ENCODE measurements at regions not wholly inside any gene's neighbourhood (a gene's known extent, or its start where the extent isn't known, plus 50 kb on each side); places are given as distances from the start of the nearest gene placed in this dataset.
"Not testable (repeated sequence)": the region's sequence is repeated elsewhere in the genome, so short reads cannot be mapped to it uniquely, and the experiment has no call there.

GRCh38 chr18:2104620-2105462, 466.5 kb downstream of the METTL4 start:
- DNase-seq (ENCODE audit: low read depth), result no peak

DNA sequence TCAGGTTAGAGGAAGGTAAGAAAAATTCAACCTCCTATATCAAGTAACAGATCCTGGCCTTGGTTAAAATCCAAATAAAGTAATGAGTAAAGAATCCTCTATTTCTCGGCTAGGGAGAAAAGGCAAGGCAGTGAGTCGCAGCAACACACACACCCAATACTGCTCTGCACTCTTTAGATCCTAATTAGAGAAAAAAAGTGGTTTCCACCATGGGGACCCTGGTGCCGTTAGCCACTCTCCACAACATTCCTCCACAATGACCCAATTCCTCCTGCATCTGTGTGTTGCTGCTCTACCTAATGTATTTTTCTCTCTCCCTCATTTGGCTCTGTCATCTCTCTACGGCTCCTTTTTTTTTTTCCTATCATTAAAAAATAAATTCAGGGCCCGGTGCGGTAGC, 462.7 kb downstream of the METTL4 start:
- peak; percentile 14 for DNase-seq (ENCODE audit: low read depth)

DNA sequence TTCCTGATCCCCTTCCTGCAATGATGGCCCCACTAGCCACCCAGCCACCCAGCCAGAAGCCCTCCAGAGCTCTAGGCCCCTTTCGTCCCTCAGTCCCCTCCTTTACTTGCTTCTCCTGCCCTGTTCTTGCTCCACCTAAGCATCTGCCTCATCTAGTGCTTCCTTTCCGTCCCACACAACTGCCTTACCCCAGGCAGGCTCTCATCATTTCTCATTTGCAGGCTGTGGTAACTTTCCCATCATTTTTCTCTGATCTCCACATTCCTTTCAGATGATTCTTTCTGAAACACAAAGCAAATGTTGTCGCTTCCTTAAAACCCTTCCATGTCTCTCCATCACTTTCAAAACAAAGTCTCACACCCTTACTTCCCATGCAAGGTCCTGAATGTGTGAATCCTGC, 459.8 kb downstream of the METTL4 start:
- no peak for DNase-seq (ENCODE audit: low read depth)

GRCh38 chr18:2112435-2113045, 458.8 kb downstream of the METTL4 start:
- no peak for DNase-seq (ENCODE audit: low read depth)

DNA sequence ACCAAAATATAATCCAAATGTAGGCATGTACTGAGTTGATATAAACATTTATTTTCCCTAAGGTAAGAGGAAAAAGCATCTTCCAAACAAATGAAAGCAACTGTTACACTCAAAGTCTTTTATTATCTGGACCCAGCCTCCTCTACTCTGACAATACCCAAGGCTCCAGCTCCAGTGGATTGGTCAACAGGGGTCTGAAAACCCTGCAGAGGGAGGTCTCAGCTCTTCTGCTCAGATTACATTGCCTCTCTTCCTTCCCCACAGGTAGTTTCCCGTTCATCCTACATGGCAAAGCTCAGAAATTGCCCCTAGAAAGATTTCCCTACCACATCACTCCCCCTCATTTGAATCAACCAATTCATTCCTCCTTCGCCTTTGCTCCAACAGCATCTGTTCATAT, 457.0 kb downstream of the METTL4 start:
- no peak for DNase-seq (ENCODE audit: low read depth)

- no peak for DNase-seq (ENCODE audit: low read depth)
Observed at GRCh38 chr18:2114765-2115164, 456.5 kb downstream of the METTL4 start.

DNA sequence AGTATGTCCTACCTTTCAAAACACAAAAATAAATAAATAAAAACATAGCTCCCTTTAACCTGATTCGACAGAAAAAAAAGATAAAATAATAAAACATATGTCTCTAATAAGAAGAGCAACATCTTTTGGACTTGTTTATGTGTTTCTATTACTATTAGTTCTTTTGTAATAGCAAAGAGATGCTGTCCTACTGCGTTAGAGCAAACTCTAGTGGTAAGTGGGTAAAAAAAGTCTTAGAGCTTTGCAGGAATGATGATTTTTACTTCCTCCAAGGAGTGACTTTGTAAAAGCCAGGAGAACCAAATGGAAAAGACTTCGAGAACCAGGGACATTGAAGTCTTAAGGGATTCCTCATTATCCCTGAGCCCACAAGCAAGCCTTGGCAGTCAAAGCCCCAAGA, 450.1 kb downstream of the METTL4 start:
- DNase-seq (ENCODE audit: low read depth), result no peak

DNA sequence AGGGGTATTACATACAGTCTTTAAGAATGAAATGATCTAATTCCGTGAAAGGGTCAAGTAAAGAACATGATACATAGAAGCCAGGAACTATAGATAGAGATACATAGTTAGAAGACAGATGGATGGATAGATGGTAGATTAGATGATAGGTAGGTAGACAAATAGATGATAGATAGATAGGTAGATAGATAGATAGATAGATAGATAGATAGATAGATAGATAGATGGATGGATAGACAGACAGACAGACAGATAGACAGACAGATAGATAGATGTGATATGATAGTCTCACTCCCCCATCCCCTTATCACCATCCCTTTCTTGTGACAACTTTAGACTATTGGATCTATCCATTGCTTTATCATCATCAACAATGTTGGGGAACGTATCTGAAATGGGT, 448.2 kb downstream of the METTL4 start:
- DNase-seq (ENCODE audit: low read depth), result no peak

DNA sequence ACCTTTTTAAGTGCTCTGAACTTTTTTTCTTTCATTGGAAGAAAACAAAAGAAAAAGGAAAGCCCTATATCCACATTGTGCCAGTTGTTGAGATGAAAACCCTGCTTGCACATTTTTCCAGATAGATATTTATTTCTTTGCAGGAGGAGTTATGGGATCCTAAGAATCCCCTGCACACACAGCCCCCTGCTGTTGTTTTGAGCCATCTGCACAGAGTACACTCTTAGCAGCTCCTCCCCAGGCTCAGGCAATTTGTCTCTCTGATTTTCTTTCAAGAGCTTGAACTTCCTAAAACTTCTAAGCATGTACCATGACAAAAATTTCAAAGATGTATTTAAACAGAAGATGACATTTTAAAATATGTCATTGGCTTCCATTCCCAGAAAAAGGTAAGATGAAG, 436.9 kb downstream of the METTL4 start:
- no peak for DNase-seq (ENCODE audit: low read depth)

DNA sequence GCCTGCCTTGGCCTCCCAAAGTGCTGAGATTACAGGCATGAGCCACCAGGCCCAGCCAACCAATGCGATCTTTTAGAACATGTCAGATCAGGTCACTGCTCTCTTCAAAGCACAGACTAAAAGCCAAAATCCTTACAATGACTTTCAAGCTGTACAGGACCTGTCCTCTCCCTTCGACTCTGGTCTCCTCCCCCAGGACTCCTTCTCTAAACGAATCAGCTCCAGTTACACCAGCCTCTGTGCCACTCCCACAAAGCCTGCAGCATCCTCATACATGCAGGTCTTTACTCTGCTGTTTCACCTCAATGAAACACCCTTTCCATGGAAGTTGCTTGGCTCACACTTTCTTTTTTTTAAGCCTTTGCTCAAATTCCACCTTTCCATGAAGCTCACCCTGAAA, 436.0 kb downstream of the METTL4 start:
- no peak for DNase-seq (ENCODE audit: low read depth)

GRCh38 chr18:2138552-2138951, 432.8 kb downstream of the METTL4 start:
- DNase-seq (ENCODE audit: low read depth), result no peak

DNA sequence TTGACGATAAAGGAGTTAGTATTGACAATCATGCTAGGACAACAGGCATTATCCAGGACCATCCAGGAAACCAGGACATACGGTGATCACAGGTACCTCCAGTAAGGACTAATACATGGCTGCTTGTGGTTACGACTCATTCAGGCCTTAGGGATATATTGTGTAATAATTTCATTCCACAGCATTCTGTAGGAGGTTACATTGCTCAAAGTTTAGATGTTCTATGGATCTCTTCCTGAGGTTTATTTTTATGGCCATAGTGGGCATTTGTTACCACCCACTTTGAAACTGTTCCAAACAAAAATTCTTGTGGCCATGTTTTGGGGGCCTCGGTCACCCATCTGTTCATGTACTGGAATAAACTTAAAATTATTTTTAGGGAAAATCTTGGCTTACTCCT, 431.6 kb downstream of the METTL4 start:
- DNase-seq (ENCODE audit: low read depth), result no peak

DNA sequence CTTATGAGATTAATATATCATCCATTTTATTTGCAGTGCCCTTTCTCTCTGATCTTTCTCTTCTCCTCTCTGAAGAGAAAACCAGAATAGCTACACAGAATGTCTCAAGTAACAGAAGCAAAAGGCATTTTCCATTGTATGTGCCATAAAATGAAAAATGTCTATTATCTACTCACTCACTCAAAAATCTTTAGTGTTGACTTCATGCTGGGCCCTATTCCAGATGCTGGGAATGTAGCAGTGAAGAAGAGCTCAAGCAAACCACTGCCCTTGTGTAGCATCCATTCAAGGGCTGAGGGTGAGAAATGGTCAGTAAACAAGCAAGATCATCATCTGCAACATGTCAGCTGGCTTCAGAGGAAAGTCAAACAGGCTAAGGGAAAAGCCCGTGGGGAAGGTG, 427.7 kb downstream of the METTL4 start:
- DNase-seq (ENCODE audit: low read depth), result peak; percentile 72

DNA sequence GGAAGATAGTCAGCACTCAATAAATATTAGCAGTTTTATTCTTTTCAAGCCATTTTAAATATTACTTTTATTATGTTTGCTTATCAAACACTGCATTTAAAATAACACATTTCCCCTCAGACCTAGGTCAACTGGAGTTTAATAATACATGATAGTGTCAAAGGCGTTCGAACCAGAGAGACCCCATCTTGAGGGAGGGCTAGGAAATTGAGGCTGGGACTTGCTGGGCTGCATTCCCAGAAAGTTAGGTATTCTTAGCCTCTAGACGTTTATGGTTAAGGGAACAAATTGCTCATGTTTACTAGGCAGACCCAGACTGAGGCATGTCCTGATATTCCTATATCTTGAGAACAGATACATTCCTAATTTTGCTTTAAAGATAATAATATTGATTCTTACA, 426.5 kb downstream of the METTL4 start:
- no peak for DNase-seq (ENCODE audit: low read depth)

GRCh38 chr18:2146092-2146491, 425.2 kb downstream of the METTL4 start:
- no peak for DNase-seq (ENCODE audit: low read depth)

GRCh38 chr18:2146754-2147153, 424.6 kb downstream of the METTL4 start:
- DNase-seq (ENCODE audit: low read depth), result no peak

DNA sequence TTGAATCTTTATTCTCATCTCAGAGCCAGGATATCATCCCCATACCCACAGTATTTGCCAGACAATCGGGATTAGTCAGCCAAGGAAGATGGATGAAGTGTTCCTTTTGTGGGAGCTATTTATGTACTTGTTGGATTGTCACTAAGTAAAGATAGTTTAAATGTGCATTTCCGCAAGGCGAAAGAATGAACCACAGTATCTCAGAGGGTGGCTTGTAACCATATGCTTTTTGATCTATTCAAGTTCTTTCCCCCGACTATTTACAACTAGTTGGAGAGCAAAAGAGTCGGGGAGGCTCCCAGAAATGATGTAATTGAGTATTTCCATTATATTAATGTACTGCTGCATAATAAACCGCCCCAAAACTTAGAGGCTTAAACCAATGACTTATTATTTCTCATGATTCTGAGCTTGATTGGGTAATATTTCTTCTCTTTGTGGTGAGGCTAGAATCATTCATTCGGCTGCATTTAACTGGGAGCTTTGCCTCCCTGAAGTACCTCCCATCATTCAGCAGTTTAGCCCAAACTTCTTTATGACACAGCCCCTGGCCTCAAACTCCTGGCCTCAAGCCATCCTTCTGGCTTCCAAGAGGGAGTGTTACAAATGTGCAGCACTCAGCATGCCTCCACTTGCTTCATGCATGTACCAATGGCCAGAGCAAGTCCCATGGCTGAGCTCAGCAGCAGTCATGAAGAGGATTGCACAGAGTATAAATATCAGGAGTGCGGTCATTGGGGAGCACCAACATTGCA, 423.7 kb downstream of the METTL4 start:
- no peak for DNase-seq (ENCODE audit: low read depth)

GRCh38 chr18:2148823-2149222, 422.5 kb downstream of the METTL4 start:
- DNase-seq (ENCODE audit: low read depth), result no peak

GRCh38 chr18:2150566-2150965, 420.7 kb downstream of the METTL4 start:
- DNase-seq (ENCODE audit: low read depth), result no peak

GRCh38 chr18:2154278-2154677, 417.0 kb downstream of the METTL4 start:
- no peak for DNase-seq (ENCODE audit: low read depth)

GRCh38 chr18:2164644-2165550, 406.4 kb downstream of the METTL4 start:
- DNase-seq (ENCODE audit: low read depth), result no peak

- not testable (repeated sequence) for DNase-seq (ENCODE audit: low read depth)
Observed at GRCh38 chr18:2166876-2167275, 404.4 kb downstream of the METTL4 start.
